ENCODE measurements at regions not wholly inside any gene's neighbourhood (a gene's known extent, or its start where the extent isn't known, plus 50 kb on each side); places are given as distances from the start of the nearest gene placed in this dataset.
A peak's percentile ranks its signal among the peaks of the same experiment; 100 is the strongest.
"Not testable (repeated sequence)": the region's sequence is repeated elsewhere in the genome, so short reads cannot be mapped to it uniquely, and the experiment has no call there.

- not testable (repeated sequence) for DNase-seq
Measured at GRCh38 chr10:46749470-46749869, 161.8 kb upstream of the PTPN20 start.

DNA sequence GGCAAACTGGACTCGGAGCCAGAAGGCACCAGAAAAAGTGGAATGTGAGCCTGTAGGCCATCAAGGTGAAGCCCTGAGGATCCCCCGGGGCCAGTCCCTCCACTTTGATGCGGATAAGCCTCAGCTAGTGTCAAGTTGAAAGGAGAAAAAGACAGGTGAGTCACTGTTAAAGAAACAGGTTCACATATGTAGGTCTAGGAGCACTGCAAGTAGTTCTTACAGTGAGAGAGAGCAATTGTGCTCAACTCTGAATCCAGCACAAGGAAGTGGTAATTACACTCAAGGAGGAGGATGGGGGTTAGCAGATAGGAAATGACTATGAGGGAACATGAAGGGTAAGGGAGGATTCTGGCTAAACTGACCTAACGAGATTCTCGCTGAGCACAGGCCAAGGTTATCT, 157.5 kb upstream of the PTPN20 start:
- not testable (repeated sequence) for DNase-seq

DNA sequence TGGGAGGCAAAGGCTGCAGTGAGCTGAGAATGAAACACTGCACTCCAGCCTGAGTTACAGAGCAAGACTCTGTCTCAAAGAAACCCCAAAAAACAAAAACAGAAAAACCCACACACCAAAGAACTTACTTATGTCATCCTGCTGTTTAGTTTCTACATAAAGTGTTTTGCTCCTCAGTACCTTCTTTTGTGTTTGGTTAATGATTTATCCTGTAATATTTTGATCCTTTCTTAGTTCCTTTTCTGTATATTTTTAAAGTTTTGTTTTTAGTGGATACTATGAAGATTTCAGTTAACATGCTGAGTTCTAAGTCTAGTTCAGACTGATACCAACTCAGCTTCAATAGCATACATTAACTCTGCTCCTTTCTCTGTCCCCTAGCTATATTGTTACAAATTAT, 149.8 kb upstream of the PTPN20 start:
- not testable (repeated sequence) for DNase-seq

DNA sequence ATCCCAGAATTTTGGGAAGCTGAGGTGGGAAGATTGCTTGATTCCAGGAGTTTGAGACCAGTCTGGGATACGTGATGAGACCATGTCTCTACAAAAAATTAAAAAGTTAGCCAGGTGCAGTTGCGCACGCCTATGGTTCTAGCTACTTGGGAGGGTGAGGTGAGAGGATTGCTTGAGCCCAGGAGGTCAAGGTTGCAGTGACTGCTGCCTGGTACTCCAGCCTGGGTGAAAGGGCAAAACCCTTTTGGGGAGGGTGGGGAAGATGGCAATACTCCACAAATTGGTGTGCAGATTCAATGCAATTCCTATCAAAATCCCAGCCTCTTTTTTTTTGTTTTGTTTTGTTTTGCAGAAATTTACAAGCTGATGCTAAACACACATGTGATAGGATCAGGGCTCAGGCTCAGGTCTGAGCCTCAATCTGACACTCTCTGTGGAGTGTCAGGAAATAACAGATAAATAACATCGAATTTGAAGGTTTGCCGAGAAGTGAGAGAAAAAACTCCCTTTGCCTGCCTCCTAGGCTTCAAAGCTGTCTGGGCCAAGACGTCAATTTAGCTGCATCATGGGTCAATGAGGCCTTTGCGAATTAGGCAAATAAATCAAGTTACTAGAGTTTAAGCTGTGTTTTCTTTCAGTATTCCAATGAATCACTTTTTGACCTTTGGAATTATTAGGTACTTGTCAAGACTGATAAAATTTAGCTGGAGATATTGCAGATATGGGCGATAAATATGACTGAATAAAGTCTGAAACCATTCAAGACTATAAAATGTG, 142.5 kb upstream of the PTPN20 start:
- DNase-seq: not testable (repeated sequence)

DNA sequence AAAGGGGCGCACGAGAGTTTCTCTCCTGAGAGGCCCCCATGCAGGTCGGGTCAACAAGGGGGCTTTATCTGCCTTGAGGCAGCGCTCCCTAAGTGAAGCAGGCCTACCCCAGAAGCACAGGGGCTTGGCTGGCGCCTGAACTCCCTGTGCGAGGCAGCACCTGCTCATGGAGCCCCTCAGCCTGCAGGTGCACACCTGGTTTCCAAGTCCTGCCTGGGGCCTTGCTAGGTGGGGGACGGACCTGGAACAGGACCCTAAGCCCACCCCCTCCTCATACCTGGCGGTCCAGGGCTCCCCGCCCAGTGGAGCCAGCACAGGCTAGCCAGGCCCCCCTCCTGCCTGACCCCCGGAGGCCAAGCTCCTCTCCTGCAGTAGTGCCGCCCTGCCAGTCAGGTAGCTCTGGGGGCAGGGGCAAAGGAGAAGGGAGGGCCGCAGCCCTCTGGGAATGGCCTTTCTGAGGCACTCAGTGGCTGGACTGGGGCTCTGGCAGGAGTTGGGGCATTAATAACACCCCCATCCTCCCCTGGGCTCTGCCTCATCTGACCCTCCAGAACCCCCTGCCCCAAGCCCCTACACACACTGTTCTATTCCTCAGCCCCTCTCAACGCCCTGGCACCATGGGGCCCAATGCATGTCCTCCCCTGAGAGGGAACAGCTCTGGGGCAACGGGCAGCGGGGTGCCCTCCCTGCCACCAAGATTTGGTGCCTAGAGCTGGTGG, 137.9 kb upstream of the PTPN20 start:
- DNase-seq: not testable (repeated sequence)

DNA sequence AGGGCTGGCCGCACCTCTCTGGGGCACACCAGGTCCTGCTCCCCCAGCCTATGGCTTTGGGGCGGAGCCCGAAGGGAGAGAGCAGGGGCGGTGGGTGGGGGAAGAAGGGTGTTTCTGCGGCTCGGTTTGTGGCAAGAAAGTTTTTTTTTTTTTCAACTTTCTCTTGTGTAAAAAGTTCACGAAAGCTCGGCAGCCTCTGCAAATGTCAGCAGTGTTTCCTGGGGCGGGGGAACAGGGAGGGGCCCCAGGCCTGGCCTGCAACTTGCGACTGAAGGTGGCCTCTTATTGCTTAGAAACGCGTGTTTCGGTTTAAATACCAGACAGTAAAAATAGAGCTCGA, 137.4 kb upstream of the PTPN20 start:
- DNase-seq: not testable (repeated sequence)

- DNase-seq: not testable (repeated sequence)
Measured at GRCh38 chr10:46774366-46774765, 136.9 kb upstream of the PTPN20 start.

- not testable (repeated sequence) for DNase-seq
Measured at GRCh38 chr10:46774945-46775667, 136.1 kb upstream of the PTPN20 start.

DNA sequence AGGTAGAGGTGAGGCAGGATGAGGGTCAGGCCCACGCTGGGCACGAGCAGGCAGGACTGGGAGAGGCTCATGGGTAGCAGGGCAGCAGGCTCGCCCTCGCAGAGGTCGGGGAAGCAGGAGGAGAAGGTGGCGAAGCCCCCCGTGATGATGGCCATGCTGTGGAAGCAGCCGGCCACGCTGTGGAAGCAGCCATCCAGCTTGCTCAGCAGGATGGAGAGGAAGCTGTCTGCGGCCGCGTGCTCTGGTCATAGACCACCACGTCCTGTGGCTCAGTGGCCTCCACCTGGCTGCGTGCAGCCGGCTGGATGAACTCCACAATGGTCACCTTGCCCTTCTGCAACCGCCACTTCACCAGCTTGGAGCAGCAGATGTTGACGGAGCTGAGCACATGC, 135.6 kb upstream of the PTPN20 start:
- DNase-seq: not testable (repeated sequence)

GRCh38 chr10:46779571-46779970, 131.7 kb upstream of the PTPN20 start:
- not testable (repeated sequence) for DNase-seq

DNA sequence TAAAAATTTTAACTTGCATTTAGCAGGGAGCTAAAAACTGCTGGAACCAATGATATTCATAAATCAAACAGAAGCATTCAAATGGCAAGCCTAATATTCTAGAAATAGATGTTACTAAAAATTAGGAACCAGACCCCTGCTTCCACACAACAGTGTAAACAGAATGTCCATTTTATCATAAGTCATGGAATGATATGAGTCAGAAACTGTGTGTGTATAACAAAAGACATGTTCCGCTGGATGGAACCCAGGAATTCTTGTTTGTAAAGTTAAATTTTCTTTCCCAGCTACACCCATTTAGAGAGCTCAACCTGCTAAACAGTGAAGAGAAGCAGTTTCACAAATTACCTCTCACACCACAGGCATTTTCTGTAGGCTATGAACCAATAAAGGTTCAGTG, 131.1 kb upstream of the PTPN20 start:
- DNase-seq: not testable (repeated sequence)

GRCh38 chr10:46781001-46781400, 130.2 kb upstream of the PTPN20 start:
- DNase-seq: not testable (repeated sequence)

DNA sequence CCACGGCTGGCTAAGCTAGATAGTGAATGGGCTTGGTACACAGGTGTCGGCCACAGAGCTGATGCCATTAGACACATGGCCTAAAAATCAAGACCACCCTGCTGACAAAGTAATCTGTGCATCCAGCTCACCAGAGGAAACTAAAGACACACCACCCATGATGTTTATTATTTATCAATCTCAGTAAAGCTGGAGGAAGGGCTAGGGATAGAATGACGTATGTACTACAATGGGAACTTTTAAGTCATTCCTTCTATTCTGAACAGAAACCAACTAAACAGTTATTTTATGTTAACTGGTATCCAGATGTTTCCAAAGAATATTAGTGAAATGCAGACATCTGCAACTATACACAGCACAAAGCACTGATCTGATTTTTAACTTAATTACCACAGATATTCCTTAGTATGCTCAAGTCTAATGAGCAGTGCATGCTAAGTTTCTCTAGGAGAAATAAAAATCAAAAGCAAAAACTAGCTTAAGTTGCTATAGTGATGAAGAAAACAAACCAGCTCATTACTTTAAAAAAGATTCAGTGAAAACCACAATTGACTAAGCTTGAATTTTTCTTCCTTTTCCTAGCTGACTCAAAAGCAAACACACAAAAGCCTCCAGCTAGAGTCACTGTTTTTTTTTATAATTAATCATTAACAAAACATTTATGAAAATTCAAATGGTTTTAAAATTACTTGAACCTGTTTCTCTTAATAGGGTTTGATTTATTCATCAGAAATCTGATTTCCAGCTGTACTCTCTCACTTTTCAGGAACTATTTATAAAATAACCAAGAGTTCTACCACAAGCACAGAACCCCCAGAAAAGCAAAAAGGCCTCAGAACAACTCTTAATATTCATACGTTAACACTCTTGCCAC, 129.0 kb upstream of the PTPN20 start:
- not testable (repeated sequence) for DNase-seq

GRCh38 chr10:46784665-46785064, 126.6 kb upstream of the PTPN20 start:
- DNase-seq: not testable (repeated sequence)

GRCh38 chr10:46786125-46786517, 125.1 kb upstream of the PTPN20 start:
- DNase-seq: not testable (repeated sequence)

- DNase-seq: peak; percentile 81
Measured at GRCh38 chr10:46786518-46787320, 124.5 kb upstream of the PTPN20 start.

DNA sequence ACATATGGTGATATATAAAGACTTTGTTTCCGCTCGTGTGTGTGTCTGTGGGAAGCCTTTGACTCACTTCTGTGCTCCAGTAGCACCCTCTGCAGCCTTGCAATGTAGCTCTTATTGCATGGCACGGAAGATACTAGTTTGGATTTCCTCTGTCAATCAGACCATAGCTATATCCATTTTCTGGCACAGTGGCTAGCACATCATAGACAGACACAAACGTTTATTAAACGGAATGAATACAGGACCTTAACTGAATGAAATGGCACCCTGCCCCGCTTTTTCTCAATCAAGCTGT, 124.0 kb upstream of the PTPN20 start:
- no peak for DNase-seq

GRCh38 chr10:46792657-46793357, 118.4 kb upstream of the PTPN20 start:
- DNase-seq: not testable (repeated sequence)

- not testable (repeated sequence) for DNase-seq
Measured at GRCh38 chr10:46796351-46796750, 114.9 kb upstream of the PTPN20 start.

GRCh38 chr10:46802010-46802409, 109.2 kb upstream of the PTPN20 start:
- not testable (repeated sequence) for DNase-seq

- not testable (repeated sequence) for DNase-seq
Measured at GRCh38 chr10:46803082-46803481, 108.1 kb upstream of the PTPN20 start.

All from NCI-H774 (cell line).